GM23248 (cell line): ENCODE measurements at regions not wholly inside any gene's neighbourhood (a gene's known extent, or its start where the extent isn't known, plus 50 kb on each side); places are given as distances from the start of the nearest gene placed in this dataset.

Experiments
- DNase-seq: peaks from one replicate; pipeline ENCODE4 v3.0.0-alpha.2; 2015
- H2AFZ ChIP-seq: fragments of 200-600 bp; sonication (generic); 2 replicates; pipeline ENCODE4 v1.6.1; 2016; ENCODE audit warnings: antibody characterized with exemption
- H3F3A ChIP-seq: fragments of 200-600 bp; sonication (generic); 2 replicates; pipeline ENCODE4 v1.6.1; 2016; ENCODE audit warnings: mild to moderate bottlenecking, antibody characterized with exemption, mixed run types; ENCODE audit not compliant: insufficient read depth
- H3K27ac ChIP-seq: fragments of 200-600 bp; sonication (generic); 2 replicates; pipeline ENCODE4 v1.5.1; 2016; ENCODE audit warnings: mild to moderate bottlenecking
- H3K27me3 ChIP-seq: fragments of 200-600 bp; sonication (generic); replicated peaks from 2 replicates; pipeline ENCODE4 v1.6.1; 2016; ENCODE audit warnings: mild to moderate bottlenecking; ENCODE audit not compliant: insufficient read depth
- H3K36me3 ChIP-seq: fragments of 200-600 bp; sonication (generic); 2 replicates; pipeline ENCODE4 v1.6.1; 2016; ENCODE audit warnings: low read depth, mild to moderate bottlenecking
- H3K4me1 ChIP-seq: fragments of 200-600 bp; sonication (generic); 2 replicates; pipeline ENCODE4 v1.6.1; 2016; ENCODE audit warnings: mild to moderate bottlenecking; ENCODE audit not compliant: insufficient read depth
- H3K4me2 ChIP-seq: fragments of 200-600 bp; sonication (generic); one replicate; pipeline ENCODE4 v1.6.1; 2016; ENCODE audit warnings: mild to moderate bottlenecking; ENCODE audit not compliant: unreplicated experiment
- H3K4me3 ChIP-seq: fragments of 200-600 bp; sonication (generic); 2 replicates; pipeline ENCODE4 v1.5.1; 2016; ENCODE audit warnings: mild to moderate bottlenecking
- H3K79me2 ChIP-seq: fragments of 200-600 bp; sonication (generic); 2 replicates; pipeline ENCODE4 v1.6.1; 2016; ENCODE audit warnings: mild to moderate bottlenecking; ENCODE audit not compliant: insufficient read depth
- H3K9ac ChIP-seq: fragments of 200-600 bp; sonication (generic); 2 replicates; pipeline ENCODE4 v1.6.1; 2016; ENCODE audit warnings: mild to moderate bottlenecking
- H3K9me2 ChIP-seq: fragments of 200-600 bp; sonication (generic); 2 replicates; pipeline ENCODE4 v1.6.1; 2016; ENCODE audit warnings: mixed run types, mild to moderate bottlenecking, moderate library complexity; ENCODE audit not compliant: insufficient read depth
- H3K9me3 ChIP-seq: fragments of 200-600 bp; sonication (generic); one replicate; pipeline ENCODE4 v1.6.1; 2017; ENCODE audit warnings: low read depth
- H4K20me1 ChIP-seq: fragments of 200-600 bp; sonication (generic); 2 replicates; pipeline ENCODE4 v1.6.0; 2016; ENCODE audit not compliant: insufficient read depth
- EZH2 ChIP-seq: fragments of 200-600 bp; sonication (generic); IDR thresholded peaks from 2 replicates; pipeline ENCODE4 v1.6.1; 2018; ENCODE audit warnings: antibody characterized with exemption, mild to moderate bottlenecking; ENCODE audit not compliant: insufficient read depth, poor library complexity, severe bottlenecking
- EZH2phosphoT487 ChIP-seq: fragments of 200-600 bp; sonication (generic); IDR thresholded peaks from 2 replicates; pipeline ENCODE4 v1.6.1; 2018; ENCODE audit warnings: antibody characterized with exemption, moderate library complexity, mild to moderate bottlenecking, low read depth; ENCODE audit not compliant: insufficient read depth
- WGBS, 2 experiments: methylation state at CpG; one replicate each; pipeline ENCODE4 v1.1.6; 2015 to 2017; ENCODE audit warnings: low lambda C conversion rate in 2 of 2, low coverage in 1 of 2; ENCODE audit errors: missing lambda C conversion rate in 2 of 2; 5-methylcytosine and 5-hydroxymethylcytosine counted together
- in situ Hi-C: fragments of 300-500 bp; cut with MboI; formaldehyde crosslinking; loops from 2 replicates; pipeline ENCODE4 v1.15.0; 2020

- H3K4me3 ChIP-seq, result no peak overlapping the region
- no peak for DNase-seq
- in situ Hi-C loops, result no loop called here
- H4K20me1 ChIP-seq, result no peaks in the 10 kb centered on the region
- no peaks in the 10 kb centered on the region for H3K9me2 ChIP-seq
- no peaks in the 10 kb centered on the region for H3K4me1 ChIP-seq
- no peaks in the 10 kb centered on the region for H3F3A ChIP-seq
- TF ChIP-seq EZH2phosphoT487 (no peak), EZH2 (no peak)
- H3K9ac ChIP-seq, result no peak overlapping the region
- no peaks in the 10 kb centered on the region for H3K27me3 ChIP-seq
- H3K79me2 ChIP-seq, result no peaks in the 10 kb centered on the region
- whole genome bisulfite sequencing, 2 experiments, result 57 to 61% methylated on average over 4 of the region's 4 CpGs
- H3K27ac ChIP-seq, result no peak overlapping the region
- H3K9me3 ChIP-seq, result no peaks in the 10 kb centered on the region
- no peaks in the 10 kb centered on the region for H3K36me3 ChIP-seq
- no peak overlapping the region for H2AFZ ChIP-seq
- H3K4me2 ChIP-seq, result no peak overlapping the region
Measured at GRCh38 chr6:167663316-167663715, 163.4 kb upstream of the AFDN start.

DNA sequence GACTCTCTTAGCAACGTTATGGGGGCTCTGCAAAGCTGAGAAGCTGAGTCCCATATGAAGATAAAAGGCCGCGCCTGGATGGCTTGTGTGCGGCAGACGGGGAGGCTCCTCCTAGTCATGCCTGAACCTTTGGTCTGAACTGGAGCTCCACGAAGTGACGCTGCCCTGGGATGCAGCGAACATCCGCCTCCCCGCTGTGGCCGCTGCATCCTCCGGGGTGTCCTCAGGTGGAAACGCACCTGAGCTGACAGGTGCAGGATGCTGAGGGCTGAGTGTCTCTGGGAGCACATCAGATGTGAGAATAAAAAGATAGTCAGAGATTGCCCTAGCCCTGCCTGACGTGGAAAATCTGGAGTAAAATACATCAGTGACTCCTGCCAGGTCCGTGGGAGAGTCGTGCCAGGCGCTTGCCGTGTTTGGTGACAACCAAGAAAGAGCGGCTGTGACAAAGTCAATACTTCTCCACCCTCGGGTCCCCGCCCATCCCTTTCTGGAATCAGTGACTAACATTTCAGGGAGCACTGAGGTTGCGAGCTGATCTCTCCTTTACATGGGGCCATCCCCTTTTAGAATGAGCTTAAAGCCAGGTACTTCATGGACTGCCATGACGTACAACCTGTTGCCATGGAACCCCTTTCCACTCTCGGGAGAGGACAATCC is 162.8 kb upstream of the AFDN start:
- 54 to 55% methylated on average over 24 of the region's 24 CpGs for WGBS, 2 experiments

DNA sequence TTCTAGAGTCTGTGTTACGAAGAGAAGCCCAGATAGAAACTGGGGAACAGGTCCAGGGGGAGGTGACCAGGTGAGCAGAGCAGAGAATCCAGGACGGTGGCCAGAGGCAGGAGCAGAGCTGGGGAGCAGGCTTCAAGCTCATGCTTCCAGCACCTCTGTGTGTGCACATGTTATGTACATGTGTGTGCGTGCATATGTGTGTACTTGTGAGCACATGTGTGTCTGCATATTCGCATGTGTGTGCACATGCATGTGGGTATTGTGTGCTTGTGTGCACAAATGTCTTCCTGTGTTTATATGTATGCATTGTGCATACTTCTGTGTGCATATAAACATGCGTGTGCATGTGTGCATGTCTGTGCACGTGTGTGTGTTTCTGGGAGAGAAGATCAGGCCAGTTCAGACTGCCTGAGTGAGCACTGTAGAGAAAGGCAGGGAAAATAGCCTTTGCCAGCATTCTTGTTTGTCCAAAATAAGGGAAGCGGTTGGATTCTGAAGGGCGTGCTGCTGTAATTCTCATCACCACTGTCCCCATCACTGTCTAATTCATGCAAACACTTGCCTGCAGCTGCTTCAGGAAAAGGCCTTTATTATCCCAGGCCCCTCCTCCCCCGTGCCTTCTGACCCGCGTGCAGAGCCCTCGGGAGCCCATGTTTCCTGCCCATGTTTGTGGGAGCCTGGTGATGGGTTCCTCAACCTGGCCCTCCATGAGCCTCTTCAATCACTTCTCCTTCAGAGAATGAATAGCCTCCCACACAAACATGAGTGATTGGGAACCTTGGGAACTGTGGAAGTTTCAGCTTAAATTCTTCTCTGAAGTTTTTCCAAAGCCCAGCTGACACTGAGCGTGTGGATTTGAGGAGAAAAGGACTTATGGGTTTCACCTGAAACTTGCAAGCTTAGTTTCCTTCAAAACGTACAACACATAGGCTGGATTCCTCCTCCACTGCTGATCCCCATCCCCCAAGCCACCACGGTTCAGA is 161.7 kb upstream of the AFDN start:
- H3F3A ChIP-seq, result no peaks in the 10 kb centered on the region
- in situ Hi-C loops, result no loop called here
- H3K27me3 ChIP-seq, result no peaks in the 10 kb centered on the region
- H3K4me2 ChIP-seq, result no peak overlapping the region
- no peak overlapping the region for H2AFZ ChIP-seq
- no peaks in the 10 kb centered on the region for H3K9me2 ChIP-seq
- H3K4me3 ChIP-seq, result no peak overlapping the region
- H3K36me3 ChIP-seq, result no peaks in the 10 kb centered on the region
- H3K4me1 ChIP-seq, result no peaks in the 10 kb centered on the region
- H3K27ac ChIP-seq, result no peak overlapping the region
- H4K20me1 ChIP-seq, result no peaks in the 10 kb centered on the region
- WGBS, 2 experiments, result 33 to 36% methylated on average over 15 of the region's 15 CpGs
- no peak for DNase-seq
- no peak for TF ChIP-seq EZH2phosphoT487
- TF ChIP-seq EZH2, result no peak
- H3K9me3 ChIP-seq, result no peaks in the 10 kb centered on the region
- H3K79me2 ChIP-seq, result no peaks in the 10 kb centered on the region
- no peak overlapping the region for H3K9ac ChIP-seq

More for the DNA sequence above, 162.8 kb upstream of the AFDN start:
- Histone ChIP-seq H3K9ac (no peak overlapping the region), H3K9me3 (no peaks in the 10 kb centered on the region), H3K4me1 (no peaks in the 10 kb centered on the region), H4K20me1 (no peaks in the 10 kb centered on the region), H3K4me3 (no peak overlapping the region), H2AFZ (no peak overlapping the region), H3K27me3 (no peaks in the 10 kb centered on the region), H3K4me2 (no peak overlapping the region), H3K36me3 (no peaks in the 10 kb centered on the region), H3K79me2 (no peaks in the 10 kb centered on the region), H3F3A (no peaks in the 10 kb centered on the region), H3K9me2 (no peaks in the 10 kb centered on the region), H3K27ac (no peak overlapping the region)
- DNase-seq, result no peak
- in situ Hi-C loops, result no loop called here
- no peak for TF ChIP-seq EZH2
- TF ChIP-seq EZH2phosphoT487, result no peak

GRCh38 chr6:167665698-167666330 is 160.9 kb upstream of the AFDN start:
- DNase-seq, result no peak
- no peak for TF ChIP-seq EZH2
- TF ChIP-seq EZH2phosphoT487, result no peak
- Histone ChIP-seq H3K79me2 (no peaks in the 10 kb centered on the region), H3K36me3 (no peaks in the 10 kb centered on the region), H3F3A (no peaks in the 10 kb centered on the region), H3K27me3 (no peaks in the 10 kb centered on the region), H2AFZ (no peak overlapping the region), H3K9ac (no peak overlapping the region), H3K9me3 (no peaks in the 10 kb centered on the region), H3K27ac (no peak overlapping the region), H3K4me1 (no peaks in the 10 kb centered on the region), H3K4me3 (no peak overlapping the region), H3K9me2 (no peaks in the 10 kb centered on the region), H4K20me1 (no peaks in the 10 kb centered on the region), H3K4me2 (no peak overlapping the region)
- in situ Hi-C loops, result no loop called here
- 41 to 43% methylated on average over 19 of the region's 19 CpGs for WGBS, 2 experiments
